ENCODE measurements at regions not wholly inside any gene's neighbourhood (a gene's known extent, or its start where the extent isn't known, plus 50 kb on each side); places are given as distances from the start of the nearest gene placed in this dataset.

- TF ChIP-seq POLR2A (IDR thresholded peaks at IDR 0.05), result no peak
- TF ChIP-seq POLR2AphosphoS5 (IDR thresholded peaks at IDR 0.05), result no peak
- TF ChIP-seq, protein P1, sequence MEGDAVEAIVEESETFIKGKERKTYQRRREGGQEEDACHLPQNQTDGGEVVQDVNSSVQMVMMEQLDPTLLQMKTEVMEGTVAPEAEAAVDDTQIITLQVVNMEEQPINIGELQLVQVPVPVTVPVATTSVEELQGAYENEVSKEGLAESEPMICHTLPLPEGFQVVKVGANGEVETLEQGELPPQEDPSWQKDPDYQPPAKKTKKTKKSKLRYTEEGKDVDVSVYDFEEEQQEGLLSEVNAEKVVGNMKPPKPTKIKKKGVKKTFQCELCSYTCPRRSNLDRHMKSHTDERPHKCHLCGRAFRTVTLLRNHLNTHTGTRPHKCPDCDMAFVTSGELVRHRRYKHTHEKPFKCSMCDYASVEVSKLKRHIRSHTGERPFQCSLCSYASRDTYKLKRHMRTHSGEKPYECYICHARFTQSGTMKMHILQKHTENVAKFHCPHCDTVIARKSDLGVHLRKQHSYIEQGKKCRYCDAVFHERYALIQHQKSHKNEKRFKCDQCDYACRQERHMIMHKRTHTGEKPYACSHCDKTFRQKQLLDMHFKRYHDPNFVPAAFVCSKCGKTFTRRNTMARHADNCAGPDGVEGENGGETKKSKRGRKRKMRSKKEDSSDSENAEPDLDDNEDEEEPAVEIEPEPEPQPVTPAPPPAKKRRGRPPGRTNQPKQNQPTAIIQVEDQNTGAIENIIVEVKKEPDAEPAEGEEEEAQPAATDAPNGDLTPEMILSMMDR (IDR thresholded peaks at IDR 0.05), result no peak
- TF ChIP-seq EP300 (IDR thresholded peaks at IDR 0.05), result no peak
These were observed 2084.5 kb downstream of the MRPL39 start for GRCh38 chr21:23522751-23523150.
